Right lobe of liver (tissue), 6 donors: ENCODE measurements at regions not wholly inside any gene's neighbourhood (a gene's known extent, or its start where the extent isn't known, plus 50 kb on each side); places are given as distances from the start of the nearest gene placed in this dataset.

Experiments used
- ATAC-seq, 4 donors: fragments of 200-7000 bp; cut with Tn5 transposase; one replicate each; pipeline ENCODE4 v1.9.1; 2020; ENCODE audit warnings: mild to moderate bottlenecking in 4 of 4, moderate library complexity in 4 of 4
- DNase-seq, 3 donors: peaks; one replicate each; pipeline ENCODE4 v3.0.0-alpha.2; 2020
- H3K27ac ChIP-seq, 3 donors: fragments of 200-600 bp; one replicate each; pipeline ENCODE4 v1.8.0; 2022
- H3K27me3 ChIP-seq, 2 donors: fragments of 200-600 bp; one replicate each; pipeline ENCODE4 v1.8.0; 2022
- H3K36me3 ChIP-seq, 4 donors: fragments of 200-600 bp; sonication (generic) in 1 of 4; one replicate each; pipeline versions ENCODE4 v1.5.1 to v1.8.0; 2017 to 2022; ENCODE audit warnings: control low read depth in 1 of 4
- H3K4me1 ChIP-seq, 4 donors: fragments of 200-600 bp; sonication (generic) in 1 of 4; one replicate each; pipeline versions ENCODE4 v1.5.1 to v1.8.0; 2017 to 2022; ENCODE audit warnings: control low read depth in 1 of 4
- H3K4me3 ChIP-seq, 3 donors: fragments of 200-600 bp; one replicate each; pipeline ENCODE4 v1.8.0; 2022
- H3K9me3 ChIP-seq, 4 donors: fragments of 200-600 bp; sonication (generic) in 1 of 4; one replicate each; pipeline versions ENCODE4 v1.5.1 to v1.8.0; 2017 to 2022; ENCODE audit warnings: control low read depth in 1 of 4
- CTCF ChIP-seq, 4 donors: fragments of 200-600 bp in 3 of 4; fragments of 450-650 bp in 1 of 4; IDR thresholded peaks; one replicate each; pipeline versions ENCODE4 v1.5.1 to v1.8.0; 2016 to 2022; ENCODE audit warnings: antibody characterized with exemption in 4 of 4, mild to moderate bottlenecking in 2 of 4
- POLR2A ChIP-seq: fragments of 450-650 bp; IDR thresholded peaks from one replicate; pipeline ENCODE4 v1.6.1; 2017; ENCODE audit warnings: antibody characterized with exemption, mild to moderate bottlenecking
- WGBS: methylation state at CpG from one replicate; pipeline ENCODE4 v1.1.6; 2018; ENCODE audit warnings: low coverage, low lambda C conversion rate; ENCODE audit not compliant: insufficient coverage; ENCODE audit errors: missing lambda C conversion rate; 5-methylcytosine and 5-hydroxymethylcytosine counted together
- intact Hi-C, 2 donors: fragments of 100-400 bp; cut with DNase I; formaldehyde crosslinking; loops; one replicate each; pipeline versions ENCODE4 v1.11.2 to v1.14.1; 2022
- donor health status: DM: no; HTN: yes; CAD: no.
- donor health status: DM: no; HTN: no; CAD: no.
- donor health status: DM: no; HTN: no; CAD: no.
- donor health status: DM: no; HTN: yes; CAD: no.
- donor health status: DM: no; HTN: yes; CAD: no.

GRCh38 chr4:102441978-102442911 lies 58.9 kb upstream of the NFKB1 start:
- Histone ChIP-seq H3K4me3 (peak overlapping the region in 1 of 3 donors; percentile 16), H3K27me3 (no peaks in the 10 kb centered on the region), H3K27ac (peak overlapping the region; percentile 52 to 89 (median 81)), H3K9me3 (no peaks in the 10 kb centered on the region), H3K36me3 (no peaks in the 10 kb centered on the region), H3K4me1 (peaks cover 0 to 45% (median 6%) of the 10 kb centered on the region in 4 donors)
- 28% methylated on average over 8 of the region's 8 CpGs for WGBS
- intact Hi-C loops: no loop called here
- DNase-seq: peak in 1 of 3 donors; percentile 52
- ATAC-seq: peak; percentile 71 to 91 (median 79)
- no peak for TF ChIP-seq POLR2A
- no peak for TF ChIP-seq CTCF (IDR thresholded peaks at IDR 0.05)

GRCh38 chr4:102444752-102445151 lies 56.4 kb upstream of the NFKB1 start:
- peaks cover 0 to 37% (median 3%) of the 10 kb centered on the region in 4 donors for H3K4me1 ChIP-seq
- H3K27me3 ChIP-seq: no peaks in the 10 kb centered on the region
- WGBS: 32% methylated on average over 4 of the region's 4 CpGs
- TF ChIP-seq POLR2A: no peak
- TF ChIP-seq CTCF (IDR thresholded peaks at IDR 0.05): no peak
- H3K27ac ChIP-seq: peak overlapping the region in 2 of 3 donors; percentile 6 to 89
- DNase-seq: no peak
- intact Hi-C loops: no loop called here
- H3K4me3 ChIP-seq: no peak overlapping the region
- ATAC-seq: peak in 3 of 4 donors; percentile 17 to 30 (median 20)
- no peaks in the 10 kb centered on the region for H3K36me3 ChIP-seq
- H3K9me3 ChIP-seq: no peaks in the 10 kb centered on the region

GRCh38 chr4:102445213-102445612 lies 55.9 kb upstream of the NFKB1 start:
- no peaks in the 10 kb centered on the region for H3K36me3 ChIP-seq
- H3K27me3 ChIP-seq: no peaks in the 10 kb centered on the region
- no peak for DNase-seq
- 88% methylated on average over 2 of the region's 2 CpGs for WGBS
- TF ChIP-seq POLR2A (no peak), CTCF (IDR thresholded peaks at IDR 0.05) (no peak)
- no peak for ATAC-seq
- intact Hi-C loops: no loop called here
- peak overlapping the region in 1 of 3 donors; percentile 89 for H3K27ac ChIP-seq
- H3K4me1 ChIP-seq: peaks cover 0 to 32% (median 3%) of the 10 kb centered on the region in 4 donors
- no peaks in the 10 kb centered on the region for H3K9me3 ChIP-seq
- H3K4me3 ChIP-seq: no peak overlapping the region

GRCh38 chr4:102447413-102447812 lies 53.7 kb upstream of the NFKB1 start:
- no peaks in the 10 kb centered on the region for H3K27me3 ChIP-seq
- H3K4me3 ChIP-seq: no peak overlapping the region
- peaks cover 0 to 23% (median 3%) of the 10 kb centered on the region in 4 donors for H3K4me1 ChIP-seq
- no peaks in the 10 kb centered on the region for H3K9me3 ChIP-seq
- TF ChIP-seq POLR2A: no peak
- TF ChIP-seq CTCF (IDR thresholded peaks at IDR 0.05): no peak
- no peak overlapping the region for H3K27ac ChIP-seq
- no peak for ATAC-seq
- WGBS: 29% methylated on average over 4 of the region's 4 CpGs
- intact Hi-C loops: no loop called here
- no peak for DNase-seq
- no peaks in the 10 kb centered on the region for H3K36me3 ChIP-seq
